Ishikawa (cell line): ENCODE measurements at regions not wholly inside any gene's neighbourhood (a gene's known extent, or its start where the extent isn't known, plus 50 kb on each side); places are given as distances from the start of the nearest gene placed in this dataset.

Experiments
- CEBPB ChIP-seq: IDR thresholded peaks from 2 replicates; pipeline ENCODE4 v1.6.1; 2012
- REST ChIP-seq: IDR thresholded peaks from 2 replicates; pipeline ENCODE4 v1.6.1; 2012; ENCODE audit warnings: low read depth, mild to moderate bottlenecking
- YY1 ChIP-seq: IDR thresholded peaks from 2 replicates; pipeline ENCODE4 v1.6.1; 2012; ENCODE audit warnings: low read depth

GRCh38 chr5:120304663-120305062 is 159.4 kb upstream of the PRR16 start:
- TF ChIP-seq REST (no peak), YY1 (no peak), CEBPB (no peak)
